HepG2 (cell line): ENCODE measurements at regions not wholly inside any gene's neighbourhood (a gene's known extent, or its start where the extent isn't known, plus 50 kb on each side); places are given as distances from the start of the nearest gene placed in this dataset.

ENCODE experiments used
- CHD2 ChIP-seq: IDR thresholded peaks from 2 replicates; pipeline ENCODE4 v1.6.1; 2011; ENCODE audit warnings: low read depth, low read length, improper control_type of control experiment
- EZH2 ChIP-seq: conservative IDR thresholded peaks from 2 replicates; pipeline ENCODE4 v1.6.1; 2012; ENCODE audit warnings: mild to moderate bottlenecking, low read depth, low read length, moderate library complexity
- HOXA7 ChIP-seq: sonication (generic); formaldehyde crosslinking; IDR thresholded peaks from 2 replicates; pipeline ENCODE4 v1.8.1; 2022; ENCODE audit warnings: mild to moderate bottlenecking, missing genetic modification reagents, moderate library complexity
- KLF16 ChIP-seq, 2 experiments: sonication (generic) in 1 of 2; formaldehyde crosslinking in 1 of 2; IDR thresholded peaks; 2 replicates each; pipeline versions ENCODE4 v1.6.1 to v1.8.0; 2016 to 2023; ENCODE audit warnings: missing genetic modification reagents in 2 of 2, missing compliant biosample characterization in 1 of 2
- NCOA1 ChIP-seq: sonication (generic); formaldehyde crosslinking; IDR thresholded peaks from 2 replicates; pipeline ENCODE4 v1.9.0; 2021; ENCODE audit warnings: missing genetic modification reagents
- RAD21 ChIP-seq: fragments of 450-650 bp; formaldehyde crosslinking; IDR thresholded peaks from 2 replicates; pipeline ENCODE4 v1.5.0; 2020; ENCODE audit warnings: mild to moderate bottlenecking
- RFX5 ChIP-seq: IDR thresholded peaks from 2 replicates; pipeline ENCODE4 v1.6.1; 2011; ENCODE audit warnings: low read depth, low read length, improper control_type of control experiment
- TF ChIP-seq, protein P1 (sequence below), 2 experiments: sonication (generic) in 1 of 2; formaldehyde crosslinking in 1 of 2; IDR thresholded peaks; 2 replicates each; pipeline versions ENCODE4 v1.4.0 to v1.6.1; 2018 to 2020; ENCODE audit warnings: missing genetic modification reagents in 2 of 2, borderline replicate concordance in 1 of 2, low read depth in 1 of 2, mild to moderate bottlenecking in 1 of 2, missing biosample characterization in 1 of 2

DNA sequence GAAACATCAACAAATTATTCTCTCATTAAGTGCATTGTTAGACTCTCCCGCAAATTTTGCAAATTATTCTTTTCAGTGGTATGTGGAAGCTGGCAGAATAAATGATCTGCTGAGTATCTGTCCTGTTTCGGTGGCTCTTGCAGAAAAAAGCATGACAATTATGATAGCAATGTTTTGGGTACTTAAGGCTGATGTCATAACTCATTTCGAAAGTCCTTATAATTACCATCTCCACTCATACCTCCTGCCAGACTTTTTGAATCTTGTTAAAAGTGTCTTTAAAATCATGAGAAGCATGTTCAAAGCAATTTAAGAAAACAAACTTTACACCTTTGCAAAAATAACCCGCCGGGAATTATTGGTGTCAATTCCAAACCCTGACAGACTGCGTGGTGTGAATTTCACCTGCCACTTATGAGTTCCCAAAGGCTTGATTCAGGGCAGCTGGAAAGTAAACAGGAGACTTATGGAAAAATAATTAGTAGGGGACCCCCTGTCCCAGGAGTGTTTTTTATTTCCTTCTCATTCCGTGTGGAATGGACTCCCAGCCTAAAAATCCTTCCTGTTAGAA lies 87.6 kb upstream of the E2F3 start:
- no peak for TF ChIP-seq HOXA7 (CRISPR knock-in tag)
- TF ChIP-seq NCOA1 (CRISPR knock-in tag), result no peak
- TF ChIP-seq RFX5, result no peak
- TF ChIP-seq KLF16 (CRISPR knock-in tag; IDR thresholded peaks at IDR 0.05), result no peak
- TF ChIP-seq, protein P1, sequence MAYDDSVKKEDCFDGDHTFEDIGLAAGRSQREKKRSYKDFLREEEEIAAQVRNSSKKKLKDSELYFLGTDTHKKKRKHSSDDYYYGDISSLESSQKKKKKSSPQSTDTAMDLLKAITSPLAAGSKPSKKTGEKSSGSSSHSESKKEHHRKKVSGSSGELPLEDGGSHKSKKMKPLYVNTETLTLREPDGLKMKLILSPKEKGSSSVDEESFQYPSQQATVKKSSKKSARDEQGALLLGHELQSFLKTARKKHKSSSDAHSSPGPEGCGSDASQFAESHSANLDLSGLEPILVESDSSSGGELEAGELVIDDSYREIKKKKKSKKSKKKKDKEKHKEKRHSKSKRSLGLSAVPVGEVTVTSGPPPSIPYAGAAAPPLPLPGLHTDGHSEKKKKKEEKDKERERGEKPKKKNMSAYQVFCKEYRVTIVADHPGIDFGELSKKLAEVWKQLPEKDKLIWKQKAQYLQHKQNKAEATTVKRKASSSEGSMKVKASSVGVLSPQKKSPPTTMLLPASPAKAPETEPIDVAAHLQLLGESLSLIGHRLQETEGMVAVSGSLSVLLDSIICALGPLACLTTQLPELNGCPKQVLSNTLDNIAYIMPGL (CRISPR knock-in tag; IDR thresholded peaks at IDR 0.05; ENCODE audit: borderline replicate concordance in 1 of 2, low read depth in 1 of 2), result no peak
- TF ChIP-seq CHD2, result no peak
- no peak for TF ChIP-seq EZH2
- TF ChIP-seq RAD21 (CRISPR knock-in tag), result no peak
